Glutamatergic neuron (in vitro differentiated cells): ENCODE measurements at regions not wholly inside any gene's neighbourhood (a gene's known extent, or its start where the extent isn't known, plus 50 kb on each side); places are given as distances from the start of the nearest gene placed in this dataset.

ENCODE experiments used
- DNase-seq: peaks from one replicate; pipeline ENCODE4 v3.0.0; 2022
- H3K27ac Mint-ChIP-seq: one replicate; pipeline ENCODE4 v1.8.0; 2020; ENCODE audit warnings: mild to moderate bottlenecking, mixed read lengths, inconsistent platforms; ENCODE audit not compliant: unreplicated experiment
- H3K27me3 Mint-ChIP-seq: one replicate; pipeline ENCODE4 v1.8.0; 2020; ENCODE audit warnings: mild to moderate bottlenecking, moderate library complexity, mixed read lengths, inconsistent platforms; ENCODE audit not compliant: unreplicated experiment
- H3K36me3 Mint-ChIP-seq: one replicate; pipeline ENCODE4 v1.8.0; 2020; ENCODE audit warnings: mild to moderate bottlenecking, mixed read lengths, inconsistent platforms; ENCODE audit not compliant: unreplicated experiment
- H3K4me1 Mint-ChIP-seq: one replicate; pipeline ENCODE4 v1.8.0; 2020; ENCODE audit warnings: mild to moderate bottlenecking, low read depth, mixed read lengths, inconsistent platforms; ENCODE audit not compliant: unreplicated experiment
- H3K4me3 Mint-ChIP-seq: one replicate; pipeline ENCODE4 v1.8.0; 2020; ENCODE audit warnings: mild to moderate bottlenecking, mixed read lengths, inconsistent platforms; ENCODE audit not compliant: unreplicated experiment
- H3K9me3 Mint-ChIP-seq: one replicate; pipeline ENCODE4 v1.8.0; 2020; ENCODE audit warnings: mild to moderate bottlenecking, moderate library complexity, mixed read lengths, inconsistent platforms; ENCODE audit not compliant: unreplicated experiment
- CTCF ChIP-seq: fragments of 200-600 bp; sonication (generic); IDR thresholded peaks from one replicate; pipeline ENCODE4 v1.5.0; 2021; ENCODE audit not compliant: partially characterized antibody, unreplicated experiment

DNA sequence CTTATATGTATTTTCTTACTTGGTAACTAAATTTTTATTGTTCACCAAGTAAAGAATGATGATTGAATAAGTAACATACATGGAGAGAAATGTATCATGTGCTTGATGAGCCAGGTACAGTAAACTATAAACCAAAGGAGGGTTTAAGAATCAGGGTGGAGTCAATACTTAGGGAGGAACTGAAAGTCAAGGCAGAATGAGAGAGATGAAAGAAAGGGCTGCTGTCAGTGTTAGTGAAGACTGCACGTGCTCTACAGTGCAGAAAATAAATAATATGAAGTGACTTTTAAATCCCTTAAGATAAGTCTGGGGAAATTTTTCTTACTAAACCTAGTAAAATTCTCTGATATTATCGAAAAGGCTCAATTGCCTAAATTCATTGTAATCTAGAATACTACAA is 986.0 kb downstream of the DSC3 start:
- H3K36me3 Mint-ChIP-seq: no peaks in the 10 kb centered on the region
- TF ChIP-seq CTCF: no peak
- no peaks in the 10 kb centered on the region for H3K27me3 Mint-ChIP-seq
- no peak for DNase-seq
- H3K27ac Mint-ChIP-seq: no peak overlapping the region
- peaks cover 10% of the 10 kb centered on the region for H3K4me1 Mint-ChIP-seq
- no peak overlapping the region for H3K4me3 Mint-ChIP-seq
- H3K9me3 Mint-ChIP-seq: peaks cover 2% of the 10 kb centered on the region

DNA sequence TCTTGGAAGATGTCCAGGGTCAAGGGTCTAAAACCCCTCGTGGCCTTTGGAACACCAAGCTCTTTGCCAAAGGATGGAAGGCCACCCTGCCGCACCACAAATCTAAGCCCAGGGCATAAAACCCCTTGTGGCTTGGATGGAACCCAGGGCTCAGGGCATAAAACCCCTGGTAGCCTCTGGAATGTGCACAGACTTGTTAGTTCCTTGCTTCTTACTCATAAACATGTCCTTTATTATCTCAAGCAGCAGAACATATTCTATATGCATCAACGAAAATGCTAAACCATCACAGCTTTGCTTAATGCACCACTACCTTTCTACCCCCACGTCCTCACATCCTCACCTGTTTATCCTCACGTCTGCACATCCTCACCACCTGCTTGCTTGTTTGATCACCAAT is 998.0 kb downstream of the DSC3 start:
- TF ChIP-seq CTCF: no peak
- no peak overlapping the region for H3K4me3 Mint-ChIP-seq
- no peaks in the 10 kb centered on the region for H3K4me1 Mint-ChIP-seq
- H3K27ac Mint-ChIP-seq: no peak overlapping the region
- H3K9me3 Mint-ChIP-seq: no peaks in the 10 kb centered on the region
- no peak for DNase-seq
- H3K36me3 Mint-ChIP-seq: no peaks in the 10 kb centered on the region
- H3K27me3 Mint-ChIP-seq: no peaks in the 10 kb centered on the region

DNA sequence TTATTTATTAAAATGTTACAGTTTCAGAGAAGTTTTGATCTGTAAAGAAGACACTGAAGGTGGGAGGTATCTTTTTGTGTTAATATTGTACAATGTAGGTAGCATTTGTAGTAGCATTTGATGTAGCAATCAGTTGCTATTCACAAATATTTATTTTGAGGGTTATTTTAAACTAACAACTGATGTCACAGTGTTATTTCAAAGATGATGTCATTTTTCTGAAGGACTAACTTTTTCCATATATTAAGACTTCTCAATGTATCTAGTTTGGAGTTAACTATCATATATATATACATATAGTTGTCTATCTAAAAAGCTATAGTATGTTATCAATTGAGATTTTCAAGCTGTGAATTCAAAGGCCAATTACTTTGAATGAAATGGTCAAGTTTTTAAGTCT is 1003.3 kb downstream of the DSC3 start:
- DNase-seq: no peak
- no peak for TF ChIP-seq CTCF
- no peaks in the 10 kb centered on the region for H3K27me3 Mint-ChIP-seq
- H3K27ac Mint-ChIP-seq: no peak overlapping the region
- H3K4me1 Mint-ChIP-seq: no peaks in the 10 kb centered on the region
- peaks cover 2% of the 10 kb centered on the region for H3K9me3 Mint-ChIP-seq
- H3K4me3 Mint-ChIP-seq: no peak overlapping the region
- peaks cover 8% of the 10 kb centered on the region for H3K36me3 Mint-ChIP-seq

DNA sequence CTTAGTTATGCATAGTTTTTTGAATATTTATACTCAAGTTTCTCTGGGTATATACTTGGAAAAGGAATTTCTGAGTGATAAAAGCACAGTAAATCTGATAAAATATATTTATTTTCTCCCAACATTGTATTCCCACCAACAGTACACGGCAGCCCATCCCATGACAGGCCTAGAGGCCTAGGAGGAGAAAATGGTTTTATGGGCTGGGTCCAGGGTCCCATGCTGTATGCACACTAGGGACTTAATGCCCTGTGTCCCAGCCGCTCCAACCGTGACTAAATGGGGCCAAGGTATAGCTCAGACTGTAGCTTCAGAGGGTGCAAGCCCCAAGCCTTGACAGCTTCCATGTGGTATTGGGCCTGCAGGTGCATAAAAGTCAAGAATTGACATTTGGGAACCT is 1007.7 kb downstream of the DSC3 start:
- no peak overlapping the region for H3K4me3 Mint-ChIP-seq
- no peaks in the 10 kb centered on the region for H3K4me1 Mint-ChIP-seq
- DNase-seq: no peak
- H3K27ac Mint-ChIP-seq: no peak overlapping the region
- H3K27me3 Mint-ChIP-seq: no peaks in the 10 kb centered on the region
- peaks cover 8% of the 10 kb centered on the region for H3K36me3 Mint-ChIP-seq
- TF ChIP-seq CTCF: no peak
- H3K9me3 Mint-ChIP-seq: peaks cover 2% of the 10 kb centered on the region

- no peaks in the 10 kb centered on the region for H3K9me3 Mint-ChIP-seq
- no peak for DNase-seq
- no peak overlapping the region for H3K27ac Mint-ChIP-seq
- no peak for TF ChIP-seq CTCF
- no peaks in the 10 kb centered on the region for H3K36me3 Mint-ChIP-seq
- H3K27me3 Mint-ChIP-seq: no peaks in the 10 kb centered on the region
- H3K4me1 Mint-ChIP-seq: no peaks in the 10 kb centered on the region
- no peak overlapping the region for H3K4me3 Mint-ChIP-seq
Observed at GRCh38 chr18:30016179-30016578, 1026.4 kb downstream of the DSC3 start.
